HEK293 (cell line): ENCODE measurements at regions not wholly inside any gene's neighbourhood (a gene's known extent, or its start where the extent isn't known, plus 50 kb on each side); places are given as distances from the start of the nearest gene placed in this dataset.

Source experiments
- CTCF ChIA-PET: fragments of 350-600 bp; formaldehyde crosslinking; extraction: SDS; loops from one replicate; lab custom pipeline; 2021; ENCODE audit warnings: antibody characterized with exemption; lab: Yijun Ruan, JAX
- POLR2A ChIA-PET: fragments of 300-600 bp; formaldehyde crosslinking; extraction: SDS; loops from one replicate; lab custom pipeline; 2020; ENCODE audit warnings: antibody characterized with exemption, inconsistent platforms; lab: Yijun Ruan, JAX
- H3K27ac ChIP-seq: fragments of 200-500 bp; sonication (Bioruptor generic); 2 replicates; pipeline ENCODE4 v1.5.1; 2014; ENCODE audit warnings: low read depth, low read length, control low read depth, inconsistent platforms; ENCODE audit errors: extremely low read depth
- H3K36me3 ChIP-seq, 2 experiments: fragments of 200-500 bp in 1 of 2; sonication (Bioruptor generic) in 1 of 2; 1 replicate in 1 of 2; 2 replicates in 1 of 2; pipeline ENCODE4 v1.5.1; 2014 to 2017; ENCODE audit warnings: inconsistent platforms in 2 of 2, low read length in 2 of 2; ENCODE audit not compliant: control insufficient read depth in 2 of 2, insufficient read depth in 1 of 2
- H3K4me1 ChIP-seq: fragments of 200-500 bp; sonication (Bioruptor generic); 2 replicates; pipeline ENCODE4 v1.5.1; 2014; ENCODE audit warnings: mild to moderate bottlenecking, low read length, inconsistent platforms; ENCODE audit not compliant: control insufficient read depth, insufficient read depth
- H3K4me3 ChIP-seq: 2 replicates; pipeline ENCODE4 v1.5.1; 2011; ENCODE audit warnings: low read depth, mild to moderate bottlenecking, control low read depth, low read length, moderate library complexity
- H3K9me3 ChIP-seq: fragments of 200-500 bp; sonication (Bioruptor generic); 2 replicates; pipeline ENCODE4 v1.5.1; 2014; ENCODE audit warnings: low read depth, low read length, inconsistent platforms; ENCODE audit not compliant: control insufficient read depth, insufficient read depth
- BCL6B ChIP-seq: fragments of 450-650 bp; formaldehyde crosslinking; IDR thresholded peaks from 2 replicates; pipeline ENCODE4 v1.5.1; 2017; ENCODE audit warnings: missing biosample characterization, missing genetic modification characterization
- EGR2 ChIP-seq: fragments of 450-650 bp; formaldehyde crosslinking; IDR thresholded peaks from 2 replicates; pipeline ENCODE4 v1.5.1; 2016; ENCODE audit warnings: low read depth, missing biosample characterization, missing genetic modification characterization
- IKZF3 ChIP-seq: fragments of 450-650 bp; IDR thresholded peaks from 2 replicates; pipeline ENCODE4 v1.5.0; 2018; ENCODE audit warnings: missing biosample characterization, mild to moderate bottlenecking, missing genetic modification characterization, moderate library complexity
- KLF10 ChIP-seq: fragments of 450-650 bp; IDR thresholded peaks from 2 replicates; pipeline ENCODE4 v1.5.1; 2018; ENCODE audit warnings: missing biosample characterization, mild to moderate bottlenecking, missing genetic modification characterization
- KLF8 ChIP-seq: fragments of 450-650 bp; formaldehyde crosslinking; IDR thresholded peaks from 2 replicates; pipeline ENCODE4 v1.5.1; 2016; ENCODE audit warnings: missing biosample characterization, missing genetic modification characterization
- PATZ1 ChIP-seq: fragments of 450-650 bp; formaldehyde crosslinking; IDR thresholded peaks from 2 replicates; pipeline ENCODE4 v1.5.1; 2016; ENCODE audit warnings: missing biosample characterization, missing genetic modification characterization
- ZNF140 ChIP-seq: fragments of 450-650 bp; formaldehyde crosslinking; IDR thresholded peaks from 2 replicates; pipeline ENCODE4 v1.5.1; 2016; ENCODE audit warnings: missing biosample characterization, missing genetic modification characterization
- ZNF19 ChIP-seq: fragments of 450-650 bp; formaldehyde crosslinking; IDR thresholded peaks from 2 replicates; pipeline ENCODE4; 2016; ENCODE audit warnings: missing biosample characterization, missing genetic modification characterization, low read depth
- ZNF2 ChIP-seq: fragments of 450-650 bp; formaldehyde crosslinking; IDR thresholded peaks from 2 replicates; pipeline ENCODE4 v1.5.1; 2016; ENCODE audit warnings: missing biosample characterization, missing genetic modification characterization
- ZNF292 ChIP-seq: fragments of 450-650 bp; formaldehyde crosslinking; IDR thresholded peaks from 2 replicates; pipeline ENCODE4 v1.5.1; 2016; ENCODE audit warnings: low read depth, missing biosample characterization, missing genetic modification characterization, borderline replicate concordance
- ZNF354C ChIP-seq: fragments of 450-650 bp; formaldehyde crosslinking; IDR thresholded peaks from 2 replicates; pipeline ENCODE4 v1.5.1; 2016; ENCODE audit warnings: missing biosample characterization, missing genetic modification characterization, low read depth, borderline replicate concordance
- ZNF362 ChIP-seq: fragments of 450-650 bp; formaldehyde crosslinking; IDR thresholded peaks from 2 replicates; pipeline ENCODE4 v1.5.1; 2016; ENCODE audit warnings: missing biosample characterization, missing genetic modification characterization
- ZNF404 ChIP-seq: fragments of 450-650 bp; formaldehyde crosslinking; IDR thresholded peaks from 2 replicates; pipeline ENCODE4 v1.5.1; 2017; ENCODE audit warnings: missing biosample characterization, missing genetic modification characterization
- ZNF488 ChIP-seq: fragments of 450-650 bp; formaldehyde crosslinking; IDR thresholded peaks from 2 replicates; pipeline ENCODE4 v1.5.1; 2016; ENCODE audit warnings: missing biosample characterization, missing genetic modification characterization
- ZNF560 ChIP-seq: fragments of 450-650 bp; formaldehyde crosslinking; IDR thresholded peaks from 2 replicates; pipeline ENCODE4 v1.5.1; 2017; ENCODE audit warnings: missing biosample characterization, missing genetic modification characterization, borderline replicate concordance
- ZNF571 ChIP-seq: fragments of 450-650 bp; formaldehyde crosslinking; IDR thresholded peaks from 2 replicates; pipeline ENCODE4 v1.5.0; 2017; ENCODE audit warnings: missing biosample characterization, missing genetic modification characterization
- ZNF624 ChIP-seq: fragments of 450-650 bp; formaldehyde crosslinking; IDR thresholded peaks from 2 replicates; pipeline ENCODE4 v1.5.1; 2017; ENCODE audit warnings: missing biosample characterization, missing genetic modification characterization
- ZNF704 ChIP-seq: fragments of 450-650 bp; formaldehyde crosslinking; IDR thresholded peaks from 2 replicates; pipeline ENCODE4 v1.5.1; 2016; ENCODE audit warnings: missing biosample characterization, missing genetic modification characterization
- ZNF792 ChIP-seq: fragments of 450-650 bp; formaldehyde crosslinking; IDR thresholded peaks from 2 replicates; pipeline ENCODE4 v1.5.1; 2016; ENCODE audit warnings: missing biosample characterization, missing genetic modification characterization
- ZNF837 ChIP-seq: fragments of 450-650 bp; formaldehyde crosslinking; IDR thresholded peaks from 2 replicates; pipeline ENCODE4 v1.5.1; 2016; ENCODE audit warnings: missing biosample characterization, missing genetic modification characterization
- TF ChIP-seq, protein P1 (sequence below): fragments of 450-650 bp; formaldehyde crosslinking; IDR thresholded peaks from 2 replicates; pipeline ENCODE4 v1.5.1; 2017; ENCODE audit warnings: missing biosample characterization, missing genetic modification characterization
- TF ChIP-seq, protein P2 (sequence below): fragments of 450-650 bp; formaldehyde crosslinking; IDR thresholded peaks from 2 replicates; pipeline ENCODE4 v1.5.1; 2016; ENCODE audit warnings: missing biosample characterization, missing genetic modification characterization
- TF ChIP-seq, protein P3 (sequence below): fragments of 450-650 bp; formaldehyde crosslinking; IDR thresholded peaks from 2 replicates; pipeline ENCODE4 v1.5.1; 2017; ENCODE audit warnings: missing biosample characterization, missing genetic modification characterization

DNA sequence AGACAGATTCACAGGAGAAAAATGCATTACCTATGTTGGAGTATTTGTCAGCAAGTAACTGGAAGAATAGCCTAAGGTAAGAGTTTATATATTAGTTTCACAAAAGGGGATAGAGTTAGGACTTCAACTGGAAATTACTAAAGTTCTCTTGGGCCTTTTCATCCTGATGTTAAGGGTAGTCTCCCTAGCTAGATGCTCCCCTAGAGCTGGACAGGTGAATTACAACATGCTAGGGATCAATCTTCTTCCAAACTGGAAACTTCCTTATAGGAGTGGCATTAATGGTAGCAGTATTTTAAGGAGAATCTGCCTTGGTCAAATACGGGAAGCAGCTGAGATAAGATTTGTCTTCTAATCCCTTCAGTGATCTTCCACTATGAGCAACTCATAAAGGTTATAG, 632.8 kb upstream of the RAG2 start (continued):
- TF ChIP-seq ZNF624 (tag by site-specific recombination) (no peak), ZNF362 (tag by site-specific recombination) (no peak), IKZF3 (no peak)
- TF ChIP-seq, protein P1, sequence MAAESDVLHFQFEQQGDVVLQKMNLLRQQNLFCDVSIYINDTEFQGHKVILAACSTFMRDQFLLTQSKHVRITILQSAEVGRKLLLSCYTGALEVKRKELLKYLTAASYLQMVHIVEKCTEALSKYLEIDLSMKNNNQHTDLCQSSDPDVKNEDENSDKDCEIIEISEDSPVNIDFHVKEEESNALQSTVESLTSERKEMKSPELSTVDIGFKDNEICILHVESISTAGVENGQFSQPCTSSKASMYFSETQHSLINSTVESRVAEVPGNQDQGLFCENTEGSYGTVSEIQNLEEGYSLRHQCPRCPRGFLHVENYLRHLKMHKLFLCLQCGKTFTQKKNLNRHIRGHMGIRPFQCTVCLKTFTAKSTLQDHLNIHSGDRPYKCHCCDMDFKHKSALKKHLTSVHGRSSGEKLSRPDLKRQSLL (tag by site-specific recombination), result no peak

DNA sequence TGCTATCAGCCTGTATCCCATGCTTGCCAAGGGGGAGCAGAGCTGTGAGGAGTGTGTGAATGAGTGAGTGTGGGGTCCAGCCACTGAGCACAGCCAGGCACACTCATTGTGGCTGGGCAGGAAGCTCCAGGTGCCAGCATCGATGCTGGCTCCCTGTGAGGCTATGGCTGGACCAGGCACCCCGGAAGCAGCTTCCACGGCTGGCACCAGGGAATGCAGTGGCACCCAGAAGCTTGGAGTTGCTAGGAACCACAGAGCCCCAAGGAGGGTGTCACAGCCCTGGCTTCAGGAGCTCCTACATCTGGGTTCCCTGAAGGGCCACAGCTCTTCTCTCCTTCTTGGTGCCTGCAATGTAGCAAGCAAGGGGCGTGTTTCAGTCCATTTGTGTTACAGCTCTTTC, 625.9 kb upstream of the RAG2 start:
- no peaks in the 10 kb centered on the region for H3K9me3 ChIP-seq
- H3K4me3 ChIP-seq, result no peak overlapping the region
- no peaks in the 10 kb centered on the region for H3K4me1 ChIP-seq
- TF ChIP-seq ZNF837 (tag by site-specific recombination) (no peak), KLF8 (tag by site-specific recombination) (no peak), ZNF140 (no peak), EGR2 (no peak), ZNF404 (tag by site-specific recombination) (no peak), ZNF571 (tag by site-specific recombination) (no peak), ZNF624 (tag by site-specific recombination) (no peak), KLF10 (tag by site-specific recombination) (no peak), ZNF354C (tag by site-specific recombination) (no peak), ZNF292 (tag by site-specific recombination) (no peak), ZNF560 (tag by site-specific recombination) (no peak)
- TF ChIP-seq, protein P2, sequence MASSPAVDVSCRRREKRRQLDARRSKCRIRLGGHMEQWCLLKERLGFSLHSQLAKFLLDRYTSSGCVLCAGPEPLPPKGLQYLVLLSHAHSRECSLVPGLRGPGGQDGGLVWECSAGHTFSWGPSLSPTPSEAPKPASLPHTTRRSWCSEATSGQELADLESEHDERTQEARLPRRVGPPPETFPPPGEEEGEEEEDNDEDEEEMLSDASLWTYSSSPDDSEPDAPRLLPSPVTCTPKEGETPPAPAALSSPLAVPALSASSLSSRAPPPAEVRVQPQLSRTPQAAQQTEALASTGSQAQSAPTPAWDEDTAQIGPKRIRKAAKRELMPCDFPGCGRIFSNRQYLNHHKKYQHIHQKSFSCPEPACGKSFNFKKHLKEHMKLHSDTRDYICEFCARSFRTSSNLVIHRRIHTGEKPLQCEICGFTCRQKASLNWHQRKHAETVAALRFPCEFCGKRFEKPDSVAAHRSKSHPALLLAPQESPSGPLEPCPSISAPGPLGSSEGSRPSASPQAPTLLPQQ (tag by site-specific recombination), result no peak
- no peak overlapping the region for H3K27ac ChIP-seq
- H3K36me3 ChIP-seq, result no peaks in the 10 kb centered on the region
- POLR2A ChIA-PET, result no interaction called here
- CTCF ChIA-PET, result no interaction called here

- Histone ChIP-seq H3K9me3 (no peaks in the 10 kb centered on the region), H3K4me1 (no peaks in the 10 kb centered on the region), H3K4me3 (no peak overlapping the region), H3K36me3 (no peaks in the 10 kb centered on the region), H3K27ac (no peak overlapping the region)
- CTCF ChIA-PET, result no interaction called here
- POLR2A ChIA-PET, result no interaction called here
- TF ChIP-seq ZNF354C (tag by site-specific recombination), result no peak
- TF ChIP-seq ZNF704, result no peak
- no peak for TF ChIP-seq ZNF792 (tag by site-specific recombination)
- TF ChIP-seq BCL6B, result no peak
- TF ChIP-seq PATZ1 (tag by site-specific recombination), result no peak
- TF ChIP-seq ZNF2, result no peak
- TF ChIP-seq, protein P3, sequence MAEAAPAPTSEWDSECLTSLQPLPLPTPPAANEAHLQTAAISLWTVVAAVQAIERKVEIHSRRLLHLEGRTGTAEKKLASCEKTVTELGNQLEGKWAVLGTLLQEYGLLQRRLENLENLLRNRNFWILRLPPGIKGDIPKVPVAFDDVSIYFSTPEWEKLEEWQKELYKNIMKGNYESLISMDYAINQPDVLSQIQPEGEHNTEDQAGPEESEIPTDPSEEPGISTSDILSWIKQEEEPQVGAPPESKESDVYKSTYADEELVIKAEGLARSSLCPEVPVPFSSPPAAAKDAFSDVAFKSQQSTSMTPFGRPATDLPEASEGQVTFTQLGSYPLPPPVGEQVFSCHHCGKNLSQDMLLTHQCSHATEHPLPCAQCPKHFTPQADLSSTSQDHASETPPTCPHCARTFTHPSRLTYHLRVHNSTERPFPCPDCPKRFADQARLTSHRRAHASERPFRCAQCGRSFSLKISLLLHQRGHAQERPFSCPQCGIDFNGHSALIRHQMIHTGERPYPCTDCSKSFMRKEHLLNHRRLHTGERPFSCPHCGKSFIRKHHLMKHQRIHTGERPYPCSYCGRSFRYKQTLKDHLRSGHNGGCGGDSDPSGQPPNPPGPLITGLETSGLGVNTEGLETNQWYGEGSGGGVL, result no peak
- no peak for TF ChIP-seq ZNF19 (tag by site-specific recombination)
- TF ChIP-seq ZNF488 (tag by site-specific recombination), result no peak
Measured at GRCh38 chr11:37203006-37203405, 605.0 kb upstream of the RAG2 start.
